Pancreas (tissue), 10 donors: ENCODE measurements at regions not wholly inside any gene's neighbourhood (a gene's known extent, or its start where the extent isn't known, plus 50 kb on each side); places are given as distances from the start of the nearest gene placed in this dataset.

ENCODE experiments used
- ATAC-seq, 4 donors: fragments of 200-7000 bp; cut with Tn5 transposase; one replicate each; pipeline versions ENCODE4 v1.8.0 to v1.9.1; 2020; ENCODE audit warnings: mild to moderate bottlenecking in 4 of 4, moderate library complexity in 4 of 4
- DNase-seq, 6 donors: peaks; one replicate each; pipeline ENCODE4 v3.0.0-alpha.2; 2020
- FAIRE-seq: peaks from 2 replicates; lab custom pipeline; 2012; peaks lifted over from hg19 to GRCh38; lab: Jason Lieb, UNC
- H3K27ac ChIP-seq, 4 donors: fragments of 200-600 bp; sonication (generic); 1 replicate in 3 of 4; 2 replicates in 1 of 4; pipeline versions ENCODE4 v1.5.0 to v1.8.0; 2020
- H3K27me3 ChIP-seq, 4 donors: fragments of 200-600 bp; one replicate each; pipeline ENCODE4 v1.8.0; 2021
- H3K36me3 ChIP-seq, 3 donors: fragments of 200-600 bp; sonication (generic) in 1 of 3; one replicate each; pipeline versions ENCODE4 v1.5.0 to v1.8.0; 2020 to 2021
- H3K4me1 ChIP-seq, 3 donors: fragments of 200-600 bp; one replicate each; pipeline ENCODE4 v1.8.0; 2021
- H3K4me3 ChIP-seq, 4 donors: fragments of 200-600 bp; sonication (generic) in 2 of 4; one replicate each; pipeline versions ENCODE4 v1.5.0 to v1.8.0; 2020 to 2021
- H3K9me3 ChIP-seq, 4 donors: fragments of 200-600 bp; one replicate each; pipeline ENCODE4 v1.8.0; 2021
- WGBS, 2 donors: extraction: QIAGEN DNeasy Blood & Tissue Kit; methylation state at CpG; one replicate each; pipeline ENCODE4 v1.1.7; 2013; 5-methylcytosine and 5-hydroxymethylcytosine counted together
- intact Hi-C, 3 donors: fragments of 100-400 bp; cut with DNase I; formaldehyde crosslinking; loops; one replicate each; pipeline versions ENCODE4 v1.11.1 to v1.14.2; 2022
- TF ChIP-seq, protein P1 (sequence below), 4 donors: fragments of 200-600 bp; sonication (generic) in 3 of 4; IDR thresholded peaks; one replicate each; pipeline versions ENCODE4 v1.5.0 to v1.8.0; 2021; ENCODE audit warnings: antibody characterized with exemption in 4 of 4
- donor health status: healthy with polysubstance abuse.
- donor health status: DM: no; HTN: no; CAD: no; lungs with moderate emphysema.
- donor health status: DM: no; HTN: no; CAD: no.
- donor health status: control.
- donor health status: control.
- donor health status: Bipolar disorder and iron deficiency.
- donor health status: DM: yes; HTN: yes; CAD: no.
- donor health status: DM: no; HTN: no; CAD: no.
- donor health status: DM: no; HTN: no; CAD: no.
- donor health status: DM: yes; HTN: yes; CAD: no.

DNA sequence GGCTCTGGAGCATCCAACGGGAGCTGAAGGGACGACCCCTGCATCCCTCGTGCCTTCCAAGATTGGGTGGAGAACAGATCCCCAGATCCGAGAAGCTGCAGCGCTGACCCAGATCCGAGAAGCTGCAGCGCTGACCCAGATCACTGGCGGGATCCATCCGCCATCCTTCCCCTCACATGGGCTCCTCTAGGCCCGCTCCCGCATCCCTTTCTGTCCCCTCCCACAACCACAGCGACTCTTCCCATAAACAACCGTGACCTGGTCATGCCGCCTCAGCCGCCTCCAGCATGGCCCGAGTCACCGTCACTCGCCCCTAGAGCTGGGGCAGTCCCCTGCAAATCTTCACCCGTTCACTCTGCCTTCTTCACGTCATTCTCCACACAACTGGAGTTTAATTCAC is 124.9 kb downstream of the UTP18 start:
- WGBS, 2 donors, result 83% methylated on average over 18 to 20 of the region's 20 CpGs
- Histone ChIP-seq H3K36me3 (no peaks in the 10 kb centered on the region), H3K4me3 (no peak overlapping the region), H3K27ac (no peak overlapping the region), H3K4me1 (no peaks in the 10 kb centered on the region), H3K27me3 (no peaks in the 10 kb centered on the region), H3K9me3 (no peaks in the 10 kb centered on the region)
- no peak for DNase-seq
- TF ChIP-seq, protein P1, sequence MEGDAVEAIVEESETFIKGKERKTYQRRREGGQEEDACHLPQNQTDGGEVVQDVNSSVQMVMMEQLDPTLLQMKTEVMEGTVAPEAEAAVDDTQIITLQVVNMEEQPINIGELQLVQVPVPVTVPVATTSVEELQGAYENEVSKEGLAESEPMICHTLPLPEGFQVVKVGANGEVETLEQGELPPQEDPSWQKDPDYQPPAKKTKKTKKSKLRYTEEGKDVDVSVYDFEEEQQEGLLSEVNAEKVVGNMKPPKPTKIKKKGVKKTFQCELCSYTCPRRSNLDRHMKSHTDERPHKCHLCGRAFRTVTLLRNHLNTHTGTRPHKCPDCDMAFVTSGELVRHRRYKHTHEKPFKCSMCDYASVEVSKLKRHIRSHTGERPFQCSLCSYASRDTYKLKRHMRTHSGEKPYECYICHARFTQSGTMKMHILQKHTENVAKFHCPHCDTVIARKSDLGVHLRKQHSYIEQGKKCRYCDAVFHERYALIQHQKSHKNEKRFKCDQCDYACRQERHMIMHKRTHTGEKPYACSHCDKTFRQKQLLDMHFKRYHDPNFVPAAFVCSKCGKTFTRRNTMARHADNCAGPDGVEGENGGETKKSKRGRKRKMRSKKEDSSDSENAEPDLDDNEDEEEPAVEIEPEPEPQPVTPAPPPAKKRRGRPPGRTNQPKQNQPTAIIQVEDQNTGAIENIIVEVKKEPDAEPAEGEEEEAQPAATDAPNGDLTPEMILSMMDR (IDR thresholded peaks at IDR 0.05), result no peak
- intact Hi-C loops, result no loop called here
- no peak for ATAC-seq
- no peak for FAIRE-seq

DNA sequence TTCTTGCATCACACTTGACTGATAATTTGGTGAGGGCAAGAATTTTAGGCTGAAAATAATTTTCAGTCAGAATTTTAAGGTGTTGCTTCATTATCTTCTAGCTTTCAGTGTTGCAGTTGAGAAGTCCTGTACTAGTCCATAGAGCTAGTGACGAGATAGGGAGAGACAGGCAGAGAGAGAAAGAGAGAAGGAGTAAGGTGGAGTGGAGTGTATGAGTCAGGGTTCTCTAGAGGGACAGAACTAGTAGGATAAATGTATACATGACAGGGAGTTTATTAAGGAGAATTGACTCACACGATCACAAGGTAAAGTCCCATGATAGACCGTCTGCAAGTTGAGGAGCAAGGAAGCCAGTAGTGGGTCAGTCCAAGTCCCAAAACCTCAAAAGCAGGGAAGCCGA is 127.2 kb downstream of the UTP18 start:
- no peak overlapping the region for H3K27ac ChIP-seq
- 68 to 84% methylated on average over 4 of the region's 4 CpGs for WGBS, 2 donors

DNA sequence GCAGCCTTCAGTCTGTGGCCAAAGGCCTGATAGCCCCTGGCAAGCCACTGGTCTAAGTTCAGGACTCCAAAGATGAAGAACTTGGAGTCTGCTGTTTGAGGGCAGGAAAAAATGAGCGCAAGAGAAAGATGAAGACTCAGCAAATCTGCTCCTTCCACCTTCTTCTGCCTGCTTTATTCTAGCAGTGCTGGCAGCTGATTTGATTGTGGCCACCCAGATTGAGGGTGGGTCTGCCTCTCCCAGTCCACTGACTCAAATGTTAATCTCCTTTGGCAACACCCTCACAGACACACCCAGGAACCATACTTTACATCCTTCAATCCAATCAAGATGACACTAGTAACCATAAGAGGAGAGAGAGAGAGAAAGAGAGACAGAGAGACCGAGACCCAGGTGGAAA is 127.6 kb downstream of the UTP18 start:
- no peaks in the 10 kb centered on the region for H3K27me3 ChIP-seq
- no peaks in the 10 kb centered on the region for H3K9me3 ChIP-seq
- FAIRE-seq, result no peak
- no peaks in the 10 kb centered on the region for H3K4me1 ChIP-seq
- DNase-seq, result no peak
- WGBS, 2 donors, result 85 to 96% methylated on average over 2 of the region's 2 CpGs
- no peak overlapping the region for H3K27ac ChIP-seq
- H3K36me3 ChIP-seq, result no peaks in the 10 kb centered on the region
- H3K4me3 ChIP-seq, result no peak overlapping the region
- TF ChIP-seq, protein P1 (IDR thresholded peaks at IDR 0.05), result no peak
- intact Hi-C loops, result no loop called here
- ATAC-seq, result no peak

More for the DNA sequence above, 127.2 kb downstream of the UTP18 start:
- TF ChIP-seq, protein P1 (IDR thresholded peaks at IDR 0.05), result no peak
- ATAC-seq (no peak), DNase-seq (no peak), FAIRE-seq (no peak)
- H3K27me3 ChIP-seq, result no peaks in the 10 kb centered on the region
- H3K9me3 ChIP-seq, result no peaks in the 10 kb centered on the region
- H3K4me1 ChIP-seq, result no peaks in the 10 kb centered on the region
- intact Hi-C loops, result no loop called here
- H3K4me3 ChIP-seq, result no peak overlapping the region
- H3K36me3 ChIP-seq, result no peaks in the 10 kb centered on the region

DNA sequence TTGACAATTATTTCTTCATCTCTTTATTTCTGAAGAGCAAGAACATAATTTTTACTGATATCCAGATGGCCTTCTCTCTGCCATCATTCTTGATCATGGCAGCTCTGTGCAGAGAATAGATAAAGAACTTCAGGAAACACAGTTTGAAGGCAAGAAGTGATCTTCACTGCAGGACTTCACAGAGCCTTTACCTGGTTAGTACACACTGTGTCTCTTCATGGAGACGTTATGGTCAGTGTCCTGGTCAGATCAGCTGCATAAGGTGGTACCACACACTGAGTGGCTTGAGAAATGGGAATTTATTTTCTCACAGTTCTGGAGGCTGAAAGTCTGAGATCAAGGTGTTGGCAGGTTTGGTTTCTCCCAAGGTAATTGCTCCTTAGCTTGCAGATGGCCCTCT is 129.5 kb downstream of the UTP18 start:
- no peaks in the 10 kb centered on the region for H3K9me3 ChIP-seq
- no peak overlapping the region for H3K4me3 ChIP-seq
- H3K27me3 ChIP-seq, result no peaks in the 10 kb centered on the region
- TF ChIP-seq, protein P1 (IDR thresholded peaks at IDR 0.05), result no peak
- FAIRE-seq, result no peak
- WGBS, 2 donors, result 31 to 43% methylated on average over 1 of the region's 1 CpG
- no peak for DNase-seq
- intact Hi-C loops, result no loop called here
- H3K27ac ChIP-seq, result no peak overlapping the region
- ATAC-seq, result no peak
- H3K36me3 ChIP-seq, result no peaks in the 10 kb centered on the region
- no peaks in the 10 kb centered on the region for H3K4me1 ChIP-seq

DNA sequence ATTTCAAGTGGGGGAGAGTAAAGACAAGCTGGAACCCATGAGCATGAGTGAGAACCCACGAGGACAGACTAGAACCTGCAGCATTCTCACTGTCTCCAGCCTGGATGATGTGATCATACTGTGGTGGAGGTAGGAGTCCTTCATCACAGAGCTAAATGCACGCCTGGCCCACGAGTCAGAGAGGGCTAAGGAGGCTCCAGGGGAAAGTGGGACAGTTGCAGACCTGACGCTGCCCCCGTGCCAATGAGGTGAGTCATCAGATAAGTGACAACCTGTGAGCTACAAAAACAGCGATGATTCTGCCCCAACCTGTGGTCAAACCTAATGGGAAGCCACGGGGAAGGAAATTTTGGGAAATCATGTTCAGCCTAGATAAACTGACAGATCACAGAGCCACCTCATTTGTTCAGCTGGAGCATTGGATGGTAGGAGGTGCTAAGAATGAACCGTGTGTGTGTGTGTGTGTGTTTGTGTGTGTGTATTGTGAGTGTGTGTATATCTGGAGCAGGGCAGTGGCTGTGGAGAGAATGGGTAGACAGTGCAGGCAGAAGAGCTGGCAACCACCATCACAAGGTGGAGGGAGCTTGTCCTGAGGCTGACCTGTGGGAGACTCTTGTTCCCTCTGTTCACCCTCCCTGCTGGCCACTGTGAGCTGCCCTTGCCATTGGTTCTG is 131.8 kb downstream of the UTP18 start:
- Histone ChIP-seq H3K4me3 (no peak overlapping the region), H3K27ac (no peak overlapping the region), H3K36me3 (no peaks in the 10 kb centered on the region), H3K27me3 (no peaks in the 10 kb centered on the region), H3K4me1 (no peaks in the 10 kb centered on the region), H3K9me3 (no peaks in the 10 kb centered on the region)
- no peak for DNase-seq
- TF ChIP-seq, protein P1 (IDR thresholded peaks at IDR 0.05), result no peak
- intact Hi-C loops, result no loop called here
- WGBS, 2 donors, result 49 to 64% methylated on average over 8 of the region's 8 CpGs
- no peak for FAIRE-seq
- ATAC-seq, result no peak
